Neural progenitor cell (in vitro differentiated cells): ENCODE measurements at regions not wholly inside any gene's neighbourhood (a gene's known extent, or its start where the extent isn't known, plus 50 kb on each side); places are given as distances from the start of the nearest gene placed in this dataset.

Experiments used
- DNase-seq: peaks from one replicate; pipeline ENCODE4 v3.0.0-alpha.2; 2016; ENCODE audit warnings: low spot score
- H2AFZ ChIP-seq: fragments of 200-600 bp; sonication (generic); replicated peaks from 2 replicates; pipeline ENCODE4 v1.6.1; 2016; ENCODE audit warnings: antibody characterized with exemption
- H3F3A ChIP-seq: fragments of 200-600 bp; sonication (generic); 2 replicates; pipeline ENCODE4 v1.6.1; 2016; ENCODE audit warnings: antibody characterized with exemption, low read depth
- H3K27ac ChIP-seq: fragments of 200-600 bp; sonication (generic); 2 replicates; pipeline ENCODE4 v1.5.1; 2016; ENCODE audit warnings: mild to moderate bottlenecking
- H3K27me3 ChIP-seq: fragments of 200-600 bp; sonication (generic); 2 replicates; pipeline ENCODE4 v1.6.1; 2016; ENCODE audit warnings: mild to moderate bottlenecking, moderate library complexity
- H3K36me3 ChIP-seq: fragments of 200-600 bp; sonication (generic); 2 replicates; pipeline ENCODE4 v1.5.1; 2016
- H3K4me1 ChIP-seq: fragments of 200-600 bp; sonication (generic); 2 replicates; pipeline ENCODE4 v1.6.1; 2016; ENCODE audit warnings: mixed run types
- H3K4me2 ChIP-seq: fragments of 200-600 bp; sonication (generic); 2 replicates; pipeline ENCODE4 v1.6.1; 2016
- H3K4me3 ChIP-seq: fragments of 200-600 bp; sonication (generic); 2 replicates; pipeline ENCODE4 v1.5.1; 2016
- H3K79me2 ChIP-seq: fragments of 200-600 bp; sonication (generic); 2 replicates; pipeline ENCODE4 v1.6.1; 2016; ENCODE audit warnings: low read depth
- H3K9ac ChIP-seq: fragments of 200-600 bp; sonication (generic); 2 replicates; pipeline ENCODE4 v1.6.1; 2016
- H3K9me3 ChIP-seq: fragments of 200-600 bp; sonication (generic); 2 replicates; pipeline ENCODE4 v1.5.1; 2016; ENCODE audit warnings: low read depth
- H4K20me1 ChIP-seq: fragments of 200-600 bp; sonication (generic); 2 replicates; pipeline ENCODE4 v1.6.1; 2016; ENCODE audit warnings: low read depth
- H3K27ac Mint-ChIP-seq: 3 replicates; pipeline ENCODE4 v1.8.0; 2021; ENCODE audit warnings: mixed read lengths
- H3K27me3 Mint-ChIP-seq: 2 replicates; pipeline ENCODE4 v1.8.0; 2022; ENCODE audit warnings: low read depth, mild to moderate bottlenecking, inconsistent platforms, moderate library complexity, mixed read lengths; ENCODE audit not compliant: insufficient read depth
- H3K36me3 Mint-ChIP-seq: 3 replicates; pipeline ENCODE4 v1.8.0; 2021; ENCODE audit warnings: mixed read lengths
- H3K4me1 Mint-ChIP-seq: 3 replicates; pipeline ENCODE4 v1.8.0; 2021; ENCODE audit warnings: mixed read lengths
- H3K4me3 Mint-ChIP-seq: 3 replicates; pipeline ENCODE4 v1.8.0; 2021; ENCODE audit warnings: mild to moderate bottlenecking, moderate library complexity, mixed read lengths
- H3K9me3 Mint-ChIP-seq: 3 replicates; pipeline ENCODE4 v1.8.0; 2020; ENCODE audit warnings: mixed read lengths
- EZH2 ChIP-seq: fragments of 200-600 bp; sonication (generic); IDR thresholded peaks from 2 replicates; pipeline ENCODE4 v1.6.1; 2017; ENCODE audit warnings: antibody characterized with exemption, mild to moderate bottlenecking, moderate library complexity
- EZH2phosphoT487 ChIP-seq: fragments of 200-600 bp; sonication (generic); IDR thresholded peaks from 2 replicates; pipeline ENCODE4 v1.6.1; 2017; ENCODE audit warnings: antibody characterized with exemption
- TF ChIP-seq, protein P1 (sequence below): fragments of 200-600 bp; sonication (generic); IDR thresholded peaks from 2 replicates; pipeline ENCODE4 v1.5.1; 2017; ENCODE audit warnings: antibody characterized with exemption, mild to moderate bottlenecking

DNA sequence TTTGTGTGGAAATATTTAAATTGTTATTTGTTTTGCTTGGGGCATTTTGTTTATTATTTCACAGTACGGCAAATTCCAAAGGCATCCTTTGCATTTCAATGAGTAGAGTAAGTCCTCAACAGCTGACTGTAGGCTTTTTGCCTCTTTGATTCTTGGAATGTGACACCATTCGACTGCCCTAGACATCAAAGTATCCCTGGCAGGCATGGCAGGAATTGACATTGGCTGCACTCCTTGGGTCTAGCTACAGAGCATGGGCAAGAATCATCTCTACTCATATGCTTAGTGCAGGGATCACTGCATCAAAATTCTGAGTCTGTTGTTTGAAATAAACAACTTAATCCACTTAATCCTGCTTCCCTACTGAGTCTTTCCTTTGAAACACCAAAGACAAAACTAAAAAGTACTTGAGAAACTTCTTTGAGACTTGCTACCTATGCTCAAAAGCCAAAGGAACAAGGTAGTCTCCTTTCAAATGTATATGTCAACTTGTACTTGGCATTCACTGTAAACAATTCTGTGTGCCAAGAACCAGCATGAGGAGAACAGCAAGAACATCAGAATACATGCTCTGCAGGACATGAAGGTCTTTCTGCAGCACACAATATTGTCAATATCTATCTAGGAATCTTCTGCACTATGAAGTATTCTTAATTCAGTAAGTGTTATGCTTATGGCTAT lies 1569.0 kb upstream of the FLRT2 start:
- Mint-ChIP-seq H3K4me1 (peaks cover 11% of the 10 kb centered on the region), H3K27ac (no peak overlapping the region), H3K36me3 (no peaks in the 10 kb centered on the region), H3K27me3 (peaks cover 3% of the 10 kb centered on the region), H3K9me3 (peaks cover 6% of the 10 kb centered on the region), H3K4me3 (no peak overlapping the region)
- Histone ChIP-seq H3K9ac (no peak overlapping the region), H3F3A (no peaks in the 10 kb centered on the region), H3K36me3 (no peaks in the 10 kb centered on the region), H3K9me3 (no peaks in the 10 kb centered on the region), H3K27ac (no peak overlapping the region), H3K79me2 (no peaks in the 10 kb centered on the region), H4K20me1 (no peaks in the 10 kb centered on the region), H2AFZ (no peak overlapping the region), H3K27me3 (no peaks in the 10 kb centered on the region), H3K4me2 (no peak overlapping the region), H3K4me1 (peaks cover 8% of the 10 kb centered on the region), H3K4me3 (no peak overlapping the region)
- TF ChIP-seq, protein P1, sequence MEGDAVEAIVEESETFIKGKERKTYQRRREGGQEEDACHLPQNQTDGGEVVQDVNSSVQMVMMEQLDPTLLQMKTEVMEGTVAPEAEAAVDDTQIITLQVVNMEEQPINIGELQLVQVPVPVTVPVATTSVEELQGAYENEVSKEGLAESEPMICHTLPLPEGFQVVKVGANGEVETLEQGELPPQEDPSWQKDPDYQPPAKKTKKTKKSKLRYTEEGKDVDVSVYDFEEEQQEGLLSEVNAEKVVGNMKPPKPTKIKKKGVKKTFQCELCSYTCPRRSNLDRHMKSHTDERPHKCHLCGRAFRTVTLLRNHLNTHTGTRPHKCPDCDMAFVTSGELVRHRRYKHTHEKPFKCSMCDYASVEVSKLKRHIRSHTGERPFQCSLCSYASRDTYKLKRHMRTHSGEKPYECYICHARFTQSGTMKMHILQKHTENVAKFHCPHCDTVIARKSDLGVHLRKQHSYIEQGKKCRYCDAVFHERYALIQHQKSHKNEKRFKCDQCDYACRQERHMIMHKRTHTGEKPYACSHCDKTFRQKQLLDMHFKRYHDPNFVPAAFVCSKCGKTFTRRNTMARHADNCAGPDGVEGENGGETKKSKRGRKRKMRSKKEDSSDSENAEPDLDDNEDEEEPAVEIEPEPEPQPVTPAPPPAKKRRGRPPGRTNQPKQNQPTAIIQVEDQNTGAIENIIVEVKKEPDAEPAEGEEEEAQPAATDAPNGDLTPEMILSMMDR = no peak
- DNase-seq = peak; percentile 18

DNA sequence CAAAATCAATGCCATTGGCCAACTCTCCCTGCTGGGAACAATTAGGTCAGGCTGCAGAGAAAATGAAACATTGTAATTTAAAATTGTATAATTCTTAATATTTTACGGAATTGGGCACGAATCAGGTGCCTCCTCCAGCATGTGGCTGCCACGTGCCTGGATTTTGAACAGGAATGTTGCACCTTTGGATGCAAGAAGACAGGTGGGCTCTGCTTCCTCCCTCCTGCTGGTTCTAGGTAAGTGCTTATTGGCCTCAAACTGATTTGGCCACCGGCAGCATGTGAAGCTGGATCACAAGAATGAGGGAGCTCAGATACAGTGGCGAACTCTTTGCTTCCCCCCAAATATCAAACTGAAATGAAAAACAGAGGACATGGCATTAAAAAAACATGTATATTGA lies 1559.9 kb upstream of the FLRT2 start:
- TF ChIP-seq EZH2phosphoT487 = no peak
- TF ChIP-seq, protein P1 = no peak
- TF ChIP-seq EZH2 = no peak
- Mint-ChIP-seq H3K9me3 (no peaks in the 10 kb centered on the region), H3K27me3 (no peaks in the 10 kb centered on the region), H3K4me1 (peaks cover 6% of the 10 kb centered on the region), H3K36me3 (no peaks in the 10 kb centered on the region), H3K27ac (no peak overlapping the region), H3K4me3 (no peak overlapping the region)
- no peaks in the 10 kb centered on the region for H4K20me1 ChIP-seq
- H3K27me3 ChIP-seq = no peaks in the 10 kb centered on the region
- H3K4me3 ChIP-seq = no peak overlapping the region
- H3K9me3 ChIP-seq = no peaks in the 10 kb centered on the region
- H3K79me2 ChIP-seq = no peaks in the 10 kb centered on the region
- no peak overlapping the region for H3K9ac ChIP-seq
- H2AFZ ChIP-seq = no peak overlapping the region
- H3K36me3 ChIP-seq = no peaks in the 10 kb centered on the region
- H3F3A ChIP-seq = no peaks in the 10 kb centered on the region
- H3K4me2 ChIP-seq = no peak overlapping the region
- no peaks in the 10 kb centered on the region for H3K4me1 ChIP-seq
- DNase-seq = no peak
- no peak overlapping the region for H3K27ac ChIP-seq

DNA sequence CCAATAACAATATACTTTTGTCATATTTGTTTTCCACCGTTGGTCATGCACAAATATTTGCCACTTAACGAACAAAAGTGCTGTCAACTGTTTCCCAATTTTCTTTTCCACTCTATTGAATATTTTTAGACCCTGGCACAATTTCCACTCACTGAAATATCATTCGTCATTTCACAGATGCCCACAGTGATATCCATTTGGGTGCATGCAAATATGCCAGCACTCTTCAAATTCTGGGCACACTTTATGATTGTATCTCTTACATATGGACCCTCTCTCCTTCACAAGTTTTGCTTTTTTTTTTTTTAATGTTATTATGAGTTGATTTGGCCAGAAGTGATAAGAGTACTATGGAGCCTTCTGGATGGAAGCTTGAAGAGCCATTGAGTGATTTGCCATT lies 1557.3 kb upstream of the FLRT2 start:
- Histone ChIP-seq H3K79me2 (no peaks in the 10 kb centered on the region), H3F3A (no peaks in the 10 kb centered on the region), H3K27me3 (no peaks in the 10 kb centered on the region), H3K9me3 (no peaks in the 10 kb centered on the region), H3K4me2 (no peak overlapping the region), H4K20me1 (no peaks in the 10 kb centered on the region), H3K27ac (no peak overlapping the region), H3K36me3 (no peaks in the 10 kb centered on the region), H3K9ac (no peak overlapping the region), H2AFZ (no peak overlapping the region), H3K4me3 (no peak overlapping the region), H3K4me1 (no peaks in the 10 kb centered on the region)
- H3K36me3 Mint-ChIP-seq = no peaks in the 10 kb centered on the region
- H3K4me3 Mint-ChIP-seq = no peak overlapping the region
- H3K27me3 Mint-ChIP-seq = no peaks in the 10 kb centered on the region
- no peak overlapping the region for H3K27ac Mint-ChIP-seq
- TF ChIP-seq EZH2 (no peak), EZH2phosphoT487 (no peak)
- TF ChIP-seq, protein P1 = no peak
- no peaks in the 10 kb centered on the region for H3K9me3 Mint-ChIP-seq
- peaks cover 6% of the 10 kb centered on the region for H3K4me1 Mint-ChIP-seq
- no peak for DNase-seq
